OCI-LY3 (cell line): ENCODE measurements at regions not wholly inside any gene's neighbourhood (a gene's known extent, or its start where the extent isn't known, plus 50 kb on each side); places are given as distances from the start of the nearest gene placed in this dataset.

Source experiments
- EZH2phosphoT487 ChIP-seq: fragments of 200-600 bp; shearing (Covaris generic); IDR thresholded peaks from 2 replicates; pipeline ENCODE4 v1.6.1; 2018; ENCODE audit warnings: antibody characterized with exemption, mixed run types, low read depth
- TF ChIP-seq, protein P1 (sequence below): fragments of 200-600, 300-600 bp; sonication (generic); IDR thresholded peaks from 2 replicates; pipeline ENCODE4 v1.5.1; 2014; ENCODE audit warnings: antibody characterized with exemption, low read length, low read depth

DNA sequence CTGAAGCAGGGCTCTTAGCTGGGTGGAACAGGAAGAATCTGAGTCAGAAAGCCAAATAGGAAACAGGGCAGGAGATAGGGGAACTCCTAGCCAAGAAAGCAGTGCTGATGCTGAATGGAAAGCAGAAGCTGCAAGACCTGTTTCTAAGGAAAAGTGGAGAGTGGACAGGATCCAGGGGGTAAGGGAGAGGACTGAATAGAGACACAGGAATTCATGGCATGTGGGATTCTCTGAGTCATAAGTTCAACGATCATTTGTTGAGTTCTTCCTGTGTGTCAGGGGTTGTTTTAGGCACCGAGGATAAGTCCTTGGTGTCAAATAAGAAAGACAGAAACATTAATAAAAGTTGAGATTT lies 153.8 kb upstream of the FGGY start:
- no peak for TF ChIP-seq EZH2phosphoT487
- TF ChIP-seq, protein P1, sequence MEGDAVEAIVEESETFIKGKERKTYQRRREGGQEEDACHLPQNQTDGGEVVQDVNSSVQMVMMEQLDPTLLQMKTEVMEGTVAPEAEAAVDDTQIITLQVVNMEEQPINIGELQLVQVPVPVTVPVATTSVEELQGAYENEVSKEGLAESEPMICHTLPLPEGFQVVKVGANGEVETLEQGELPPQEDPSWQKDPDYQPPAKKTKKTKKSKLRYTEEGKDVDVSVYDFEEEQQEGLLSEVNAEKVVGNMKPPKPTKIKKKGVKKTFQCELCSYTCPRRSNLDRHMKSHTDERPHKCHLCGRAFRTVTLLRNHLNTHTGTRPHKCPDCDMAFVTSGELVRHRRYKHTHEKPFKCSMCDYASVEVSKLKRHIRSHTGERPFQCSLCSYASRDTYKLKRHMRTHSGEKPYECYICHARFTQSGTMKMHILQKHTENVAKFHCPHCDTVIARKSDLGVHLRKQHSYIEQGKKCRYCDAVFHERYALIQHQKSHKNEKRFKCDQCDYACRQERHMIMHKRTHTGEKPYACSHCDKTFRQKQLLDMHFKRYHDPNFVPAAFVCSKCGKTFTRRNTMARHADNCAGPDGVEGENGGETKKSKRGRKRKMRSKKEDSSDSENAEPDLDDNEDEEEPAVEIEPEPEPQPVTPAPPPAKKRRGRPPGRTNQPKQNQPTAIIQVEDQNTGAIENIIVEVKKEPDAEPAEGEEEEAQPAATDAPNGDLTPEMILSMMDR: no peak
